ENCODE measurements at regions not wholly inside any gene's neighbourhood (a gene's known extent, or its start where the extent isn't known, plus 50 kb on each side); places are given as distances from the start of the nearest gene placed in this dataset.

DNA sequence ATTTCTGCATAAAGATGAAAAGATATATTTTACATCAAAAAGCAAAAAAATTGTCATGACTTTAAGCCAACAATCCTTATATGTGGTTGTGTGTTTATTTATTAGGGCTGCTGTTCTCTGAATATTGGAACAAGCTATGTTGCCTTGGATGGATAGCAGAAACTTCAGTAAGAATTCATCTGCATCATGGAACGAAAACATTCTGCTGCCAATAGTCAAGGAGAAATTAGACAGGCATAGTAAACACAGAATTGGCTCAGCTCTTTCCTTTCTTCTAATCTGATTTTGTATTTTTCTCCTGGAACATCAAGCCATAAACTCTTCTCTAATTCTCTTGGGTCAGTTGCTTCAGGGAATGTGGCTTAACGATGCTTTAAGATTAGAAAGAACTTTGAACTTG is 1257.0 kb downstream of the NLGN4X start:
- no peak for TF ChIP-seq ZNF384 (IDR thresholded peaks at IDR 0.05)
- TF ChIP-seq SP1 (IDR thresholded peaks at IDR 0.05) = no peak
- TF ChIP-seq FOXA1 (IDR thresholded peaks at IDR 0.05) = no peak
- TF ChIP-seq, protein P1, sequence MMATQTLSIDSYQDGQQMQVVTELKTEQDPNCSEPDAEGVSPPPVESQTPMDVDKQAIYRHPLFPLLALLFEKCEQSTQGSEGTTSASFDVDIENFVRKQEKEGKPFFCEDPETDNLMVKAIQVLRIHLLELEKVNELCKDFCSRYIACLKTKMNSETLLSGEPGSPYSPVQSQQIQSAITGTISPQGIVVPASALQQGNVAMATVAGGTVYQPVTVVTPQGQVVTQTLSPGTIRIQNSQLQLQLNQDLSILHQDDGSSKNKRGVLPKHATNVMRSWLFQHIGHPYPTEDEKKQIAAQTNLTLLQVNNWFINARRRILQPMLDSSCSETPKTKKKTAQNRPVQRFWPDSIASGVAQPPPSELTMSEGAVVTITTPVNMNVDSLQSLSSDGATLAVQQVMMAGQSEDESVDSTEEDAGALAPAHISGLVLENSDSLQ (IDR thresholded peaks at IDR 0.05) = no peak
